ENCODE measurements at regions not wholly inside any gene's neighbourhood (a gene's known extent, or its start where the extent isn't known, plus 50 kb on each side); places are given as distances from the start of the nearest gene placed in this dataset.

GRCh38 chr14:96729889-96730288, 67.3 kb upstream of the VRK1 start:
- DNase-seq, result no peak

DNA sequence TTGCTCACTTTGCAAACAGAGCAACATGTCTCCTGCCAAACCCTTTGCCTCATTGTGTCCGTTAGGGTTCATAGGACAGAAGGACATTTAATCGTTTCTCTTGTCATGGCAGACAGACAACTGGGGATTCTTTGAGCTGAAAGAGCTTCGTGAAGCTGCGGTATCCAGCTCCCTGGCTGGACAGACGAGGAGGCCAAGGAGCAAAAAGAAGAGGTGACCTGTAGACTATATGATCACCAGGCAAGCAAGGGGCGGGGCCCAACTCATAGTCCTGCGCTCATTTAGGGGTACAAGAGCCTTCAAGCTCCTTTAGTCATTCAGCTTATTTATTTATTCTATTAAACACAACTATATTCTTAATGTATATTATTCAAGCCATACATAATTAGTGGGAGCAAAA, 66.8 kb upstream of the VRK1 start:
- no peak for DNase-seq

DNA sequence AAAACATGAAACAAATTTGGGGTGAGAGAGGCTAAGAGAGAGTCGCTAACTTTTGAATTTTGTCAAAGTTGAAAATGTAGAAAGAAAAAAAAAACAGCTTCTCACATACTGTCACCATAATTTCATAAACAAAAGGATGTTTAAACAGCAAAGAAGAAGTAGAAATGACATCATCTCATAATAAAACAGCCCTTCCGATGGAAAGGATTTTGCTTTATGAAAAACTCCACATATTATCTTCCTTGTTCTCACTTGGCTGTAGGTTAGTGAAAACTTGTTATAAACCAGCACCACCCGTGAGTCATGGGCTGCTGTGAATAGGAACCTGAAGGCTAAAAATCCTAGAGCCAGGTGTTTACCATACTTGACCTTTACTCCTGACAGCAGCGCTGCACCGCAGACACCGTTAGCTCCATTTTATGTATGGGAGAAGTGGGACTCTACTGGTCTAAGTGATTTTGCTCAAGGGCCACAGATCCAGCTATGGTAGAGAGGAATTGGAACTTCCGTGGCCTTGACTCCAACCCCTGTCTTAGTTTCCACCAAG, 63.0 kb upstream of the VRK1 start:
- DNase-seq, result no peak

- DNase-seq, result no peak
Observed at GRCh38 chr14:96735526-96735925, 61.7 kb upstream of the VRK1 start.

GRCh38 chr14:96736439-96736838, 60.7 kb upstream of the VRK1 start:
- no peak for DNase-seq

- no peak for DNase-seq
Observed at GRCh38 chr14:96737881-96738280, 59.3 kb upstream of the VRK1 start.

GRCh38 chr14:96739200-96739910, 57.8 kb upstream of the VRK1 start:
- no peak for DNase-seq

- peak; percentile 73 for DNase-seq
Observed at GRCh38 chr14:96741151-96741977, 55.8 kb upstream of the VRK1 start.

DNA sequence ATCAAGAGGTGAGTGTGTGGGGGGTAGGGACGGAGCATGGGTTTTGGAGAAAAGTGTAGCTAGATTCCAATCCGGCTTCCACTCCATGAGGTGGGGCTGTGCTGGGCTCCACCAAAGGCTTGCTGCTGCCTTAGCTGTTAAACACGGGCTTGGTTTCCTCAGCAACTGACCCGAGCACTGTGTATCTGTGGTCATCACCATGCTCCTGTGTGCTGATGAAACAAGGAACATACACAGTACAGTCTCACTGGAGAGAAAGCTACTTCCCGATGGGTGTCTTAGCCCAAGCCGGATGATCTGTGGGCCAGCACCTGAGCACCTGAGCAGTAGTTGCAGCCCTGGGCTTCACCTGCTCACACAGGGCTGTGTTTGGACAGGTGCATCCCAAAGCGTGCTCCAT, 52.9 kb upstream of the VRK1 start:
- DNase-seq, result no peak

- DNase-seq, result no peak
Observed at GRCh38 chr14:96745500-96746051, 51.6 kb upstream of the VRK1 start.

DNA sequence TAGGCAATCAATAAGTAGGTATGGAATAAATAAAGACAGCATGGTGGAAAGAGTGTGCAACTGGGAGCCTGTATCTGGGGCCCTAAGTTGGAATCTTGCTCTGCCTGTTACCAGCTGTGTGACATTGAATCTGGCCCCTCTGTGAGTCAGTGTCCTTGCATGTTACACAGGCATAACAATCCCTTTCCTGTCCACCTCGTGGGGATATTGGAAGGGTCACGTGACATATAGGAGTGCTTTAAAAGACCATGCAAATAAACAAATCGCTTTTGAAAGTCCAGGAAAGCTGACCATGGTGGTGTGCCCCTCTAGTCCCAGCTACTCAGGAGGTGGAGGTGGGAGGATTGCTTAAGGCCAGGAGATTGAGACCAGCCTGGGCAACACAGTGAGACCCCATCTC, 51.1 kb upstream of the VRK1 start:
- no peak for DNase-seq

- DNase-seq, result no peak
Observed at GRCh38 chr14:96747006-96747405, 50.2 kb upstream of the VRK1 start.
